ENCODE measurements at regions not wholly inside any gene's neighbourhood (a gene's known extent, or its start where the extent isn't known, plus 50 kb on each side); places are given as distances from the start of the nearest gene placed in this dataset.
A peak's percentile ranks its signal among the peaks of the same experiment; 100 is the strongest.

DNA sequence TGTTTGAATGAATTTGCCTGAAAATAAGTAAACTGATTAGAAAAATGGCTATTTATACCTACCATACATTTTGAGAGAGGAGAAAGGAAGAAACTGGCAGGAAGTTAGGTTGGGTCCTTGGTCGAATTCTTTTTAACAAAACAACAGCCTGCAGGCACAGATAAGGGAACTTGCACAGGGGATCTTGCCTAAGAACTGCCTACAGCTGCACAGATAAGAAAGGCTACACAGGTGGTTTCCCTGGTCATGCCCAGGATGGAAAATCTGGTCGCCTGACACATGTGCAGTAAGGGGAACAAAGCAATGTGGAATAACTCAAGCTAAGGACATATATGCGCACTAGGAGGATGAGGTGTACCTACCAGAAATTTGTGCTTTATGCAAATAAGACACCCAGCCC lies 732.1 kb upstream of the POT1 start:
- H3K27ac Mint-ChIP-seq (ENCODE audit: unreplicated experiment) = no peak overlapping the region
- H3K4me3 ChIP-seq (ENCODE audit: insufficient read depth, low read depth, low read length) = no peak overlapping the region
- FAIRE-seq (no peak), DNase-seq (ENCODE audit: low read depth) (no peak)
- no peaks in the 10 kb centered on the region for H3K9me3 ChIP-seq (ENCODE audit: insufficient read depth, low read depth, low read length)
- H3K4me2 ChIP-seq (ENCODE audit: low read length) = no peak overlapping the region
- H2AFZ ChIP-seq (ENCODE audit: low read depth, low read length) = no peak overlapping the region
- peaks cover 2% of the 10 kb centered on the region for H3K4me1 Mint-ChIP-seq (ENCODE audit: low read depth, unreplicated experiment)
- no peak overlapping the region for H3K4me3 Mint-ChIP-seq (ENCODE audit: unreplicated experiment)
- H3K36me3 Mint-ChIP-seq (ENCODE audit: low read depth, unreplicated experiment) = no peaks in the 10 kb centered on the region
- no peaks in the 10 kb centered on the region for H3K27me3 Mint-ChIP-seq (ENCODE audit: low read depth, unreplicated experiment)
- no peak overlapping the region for H3K9ac ChIP-seq (ENCODE audit: low read length)
- no peaks in the 10 kb centered on the region for H3K4me1 ChIP-seq (ENCODE audit: insufficient read depth, low read length)
- H3K27me3 ChIP-seq (ENCODE audit: insufficient read depth, low read length) = no peaks in the 10 kb centered on the region
- TF ChIP-seq EZH2 (IDR thresholded peaks at IDR 0.05; ENCODE audit: insufficient read depth, low read length) = no peak
- TF ChIP-seq, protein P1, sequence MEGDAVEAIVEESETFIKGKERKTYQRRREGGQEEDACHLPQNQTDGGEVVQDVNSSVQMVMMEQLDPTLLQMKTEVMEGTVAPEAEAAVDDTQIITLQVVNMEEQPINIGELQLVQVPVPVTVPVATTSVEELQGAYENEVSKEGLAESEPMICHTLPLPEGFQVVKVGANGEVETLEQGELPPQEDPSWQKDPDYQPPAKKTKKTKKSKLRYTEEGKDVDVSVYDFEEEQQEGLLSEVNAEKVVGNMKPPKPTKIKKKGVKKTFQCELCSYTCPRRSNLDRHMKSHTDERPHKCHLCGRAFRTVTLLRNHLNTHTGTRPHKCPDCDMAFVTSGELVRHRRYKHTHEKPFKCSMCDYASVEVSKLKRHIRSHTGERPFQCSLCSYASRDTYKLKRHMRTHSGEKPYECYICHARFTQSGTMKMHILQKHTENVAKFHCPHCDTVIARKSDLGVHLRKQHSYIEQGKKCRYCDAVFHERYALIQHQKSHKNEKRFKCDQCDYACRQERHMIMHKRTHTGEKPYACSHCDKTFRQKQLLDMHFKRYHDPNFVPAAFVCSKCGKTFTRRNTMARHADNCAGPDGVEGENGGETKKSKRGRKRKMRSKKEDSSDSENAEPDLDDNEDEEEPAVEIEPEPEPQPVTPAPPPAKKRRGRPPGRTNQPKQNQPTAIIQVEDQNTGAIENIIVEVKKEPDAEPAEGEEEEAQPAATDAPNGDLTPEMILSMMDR (IDR thresholded peaks at IDR 0.05; ENCODE audit: insufficient read depth, low read depth, low read length) = no peak
- H3K36me3 ChIP-seq (ENCODE audit: insufficient read depth, low read length) = no peaks in the 10 kb centered on the region
- peaks cover 8% of the 10 kb centered on the region for H3K9me3 Mint-ChIP-seq (ENCODE audit: unreplicated experiment)
- no peaks in the 10 kb centered on the region for H4K20me1 ChIP-seq (ENCODE audit: insufficient read depth, low read length)
- H3K27ac ChIP-seq (ENCODE audit: low read depth, low read length) = no peak overlapping the region
- H3K79me2 ChIP-seq (ENCODE audit: insufficient read depth, low read length) = no peaks in the 10 kb centered on the region

GRCh38 chr7:125661006-125661405 lies 731.4 kb upstream of the POT1 start:
- H3K27me3 Mint-ChIP-seq (ENCODE audit: low read depth, unreplicated experiment) = no peaks in the 10 kb centered on the region
- Histone ChIP-seq H3K4me1 (ENCODE audit: insufficient read depth, low read length) (no peaks in the 10 kb centered on the region), H2AFZ (ENCODE audit: low read depth, low read length) (no peak overlapping the region), H3K9ac (ENCODE audit: low read length) (no peak overlapping the region), H3K79me2 (ENCODE audit: insufficient read depth, low read length) (no peaks in the 10 kb centered on the region), H4K20me1 (ENCODE audit: insufficient read depth, low read length) (no peaks in the 10 kb centered on the region), H3K36me3 (ENCODE audit: insufficient read depth, low read length) (no peaks in the 10 kb centered on the region), H3K9me3 (ENCODE audit: insufficient read depth, low read depth, low read length) (no peaks in the 10 kb centered on the region), H3K4me2 (ENCODE audit: low read length) (no peak overlapping the region), H3K4me3 (ENCODE audit: insufficient read depth, low read depth, low read length) (no peak overlapping the region), H3K27me3 (ENCODE audit: insufficient read depth, low read length) (no peaks in the 10 kb centered on the region), H3K27ac (ENCODE audit: low read depth, low read length) (no peak overlapping the region)
- H3K9me3 Mint-ChIP-seq (ENCODE audit: unreplicated experiment) = peaks cover 8% of the 10 kb centered on the region
- FAIRE-seq (no peak), DNase-seq (ENCODE audit: low read depth) (peak; percentile 0)
- no peak overlapping the region for H3K4me3 Mint-ChIP-seq (ENCODE audit: unreplicated experiment)
- H3K27ac Mint-ChIP-seq (ENCODE audit: unreplicated experiment) = no peak overlapping the region
- peaks cover 2% of the 10 kb centered on the region for H3K4me1 Mint-ChIP-seq (ENCODE audit: low read depth, unreplicated experiment)
- no peak for TF ChIP-seq EZH2 (IDR thresholded peaks at IDR 0.05; ENCODE audit: insufficient read depth, low read length)
- TF ChIP-seq, protein P1 (IDR thresholded peaks at IDR 0.05; ENCODE audit: insufficient read depth, low read depth, low read length) = no peak
- H3K36me3 Mint-ChIP-seq (ENCODE audit: low read depth, unreplicated experiment) = no peaks in the 10 kb centered on the region

GRCh38 chr7:125654076-125654475 lies 724.5 kb upstream of the POT1 start:
- FAIRE-seq (no peak), DNase-seq (ENCODE audit: low read depth) (no peak)
- Mint-ChIP-seq H3K4me1 (ENCODE audit: low read depth, unreplicated experiment) (peaks cover 4% of the 10 kb centered on the region), H3K36me3 (ENCODE audit: low read depth, unreplicated experiment) (no peaks in the 10 kb centered on the region), H3K27ac (ENCODE audit: unreplicated experiment) (no peak overlapping the region), H3K27me3 (ENCODE audit: low read depth, unreplicated experiment) (no peaks in the 10 kb centered on the region), H3K4me3 (ENCODE audit: unreplicated experiment) (no peak overlapping the region), H3K9me3 (ENCODE audit: unreplicated experiment) (no peaks in the 10 kb centered on the region)
- Histone ChIP-seq H3K27ac (ENCODE audit: low read depth, low read length) (no peak overlapping the region), H3K9me3 (ENCODE audit: insufficient read depth, low read depth, low read length) (no peaks in the 10 kb centered on the region), H3K36me3 (ENCODE audit: insufficient read depth, low read length) (no peaks in the 10 kb centered on the region), H3K9ac (ENCODE audit: low read length) (no peak overlapping the region), H3K79me2 (ENCODE audit: insufficient read depth, low read length) (no peaks in the 10 kb centered on the region), H2AFZ (ENCODE audit: low read depth, low read length) (no peak overlapping the region), H4K20me1 (ENCODE audit: insufficient read depth, low read length) (no peaks in the 10 kb centered on the region), H3K4me2 (ENCODE audit: low read length) (no peak overlapping the region), H3K27me3 (ENCODE audit: insufficient read depth, low read length) (no peaks in the 10 kb centered on the region), H3K4me1 (ENCODE audit: insufficient read depth, low read length) (no peaks in the 10 kb centered on the region), H3K4me3 (ENCODE audit: insufficient read depth, low read depth, low read length) (no peak overlapping the region)
- TF ChIP-seq, protein P1 (IDR thresholded peaks at IDR 0.05; ENCODE audit: insufficient read depth, low read depth, low read length) = no peak
- no peak for TF ChIP-seq EZH2 (IDR thresholded peaks at IDR 0.05; ENCODE audit: insufficient read depth, low read length)

Data from astrocyte (in vitro differentiated cells and primary cell).